Epithelial cell of proximal tubule (primary cell): ENCODE measurements at regions not wholly inside any gene's neighbourhood (a gene's known extent, or its start where the extent isn't known, plus 50 kb on each side); places are given as distances from the start of the nearest gene placed in this dataset.

ENCODE experiments used
- DNase-seq: peaks from one replicate; pipeline ENCODE4 v3.0.0-alpha.2; 2011; ENCODE audit warnings: low read depth
- H3K4me3 ChIP-seq: 2 replicates; pipeline ENCODE4 v1.5.1; 2011; ENCODE audit warnings: low read depth, mild to moderate bottlenecking, low read length
- TF ChIP-seq, protein P1 (sequence below): conservative IDR thresholded peaks from 2 replicates; pipeline ENCODE4 v1.5.1; 2012; ENCODE audit warnings: low read depth, mild to moderate bottlenecking, low read length

DNA sequence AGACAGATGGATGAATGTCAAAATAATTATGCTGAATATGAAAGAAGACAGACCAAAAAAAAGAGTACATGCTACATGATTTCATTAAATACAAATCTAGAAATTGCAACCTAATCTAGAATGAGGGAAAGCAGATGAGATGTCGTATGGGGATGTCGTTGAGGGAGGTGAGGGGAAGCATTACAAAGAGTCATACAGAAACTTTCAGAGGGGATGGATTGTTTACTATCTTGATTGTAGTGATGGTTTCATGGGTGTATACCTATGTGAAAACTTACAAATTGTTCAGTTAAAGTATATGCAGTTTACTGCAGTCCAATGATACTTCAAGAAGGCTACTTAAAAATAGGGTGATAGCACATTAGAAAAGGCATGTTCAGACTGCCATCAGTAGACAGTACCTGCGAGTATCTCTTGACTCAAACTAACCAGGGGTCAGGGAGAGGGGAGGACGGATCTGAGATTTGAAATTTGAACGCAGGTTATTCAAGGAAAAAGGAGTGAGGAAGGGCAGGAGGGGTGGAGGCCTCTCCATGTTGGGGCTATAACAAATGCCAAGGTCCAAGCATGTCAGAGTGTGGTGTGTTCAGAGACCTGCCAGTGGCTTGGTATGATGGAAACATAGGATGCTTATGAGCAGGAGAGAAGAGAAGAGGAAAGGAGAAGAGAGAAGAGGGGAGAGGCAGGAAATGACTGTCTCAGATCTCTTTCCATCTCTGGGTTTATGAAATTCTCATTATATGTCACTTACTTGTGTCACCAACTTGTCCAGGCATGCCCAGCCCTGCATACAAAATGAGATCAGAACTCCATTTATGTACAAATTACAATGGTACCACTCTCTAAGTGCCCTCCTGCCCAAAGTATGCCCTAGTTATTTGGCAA is 257.3 kb upstream of the CXCR4 start:
- TF ChIP-seq, protein P1, sequence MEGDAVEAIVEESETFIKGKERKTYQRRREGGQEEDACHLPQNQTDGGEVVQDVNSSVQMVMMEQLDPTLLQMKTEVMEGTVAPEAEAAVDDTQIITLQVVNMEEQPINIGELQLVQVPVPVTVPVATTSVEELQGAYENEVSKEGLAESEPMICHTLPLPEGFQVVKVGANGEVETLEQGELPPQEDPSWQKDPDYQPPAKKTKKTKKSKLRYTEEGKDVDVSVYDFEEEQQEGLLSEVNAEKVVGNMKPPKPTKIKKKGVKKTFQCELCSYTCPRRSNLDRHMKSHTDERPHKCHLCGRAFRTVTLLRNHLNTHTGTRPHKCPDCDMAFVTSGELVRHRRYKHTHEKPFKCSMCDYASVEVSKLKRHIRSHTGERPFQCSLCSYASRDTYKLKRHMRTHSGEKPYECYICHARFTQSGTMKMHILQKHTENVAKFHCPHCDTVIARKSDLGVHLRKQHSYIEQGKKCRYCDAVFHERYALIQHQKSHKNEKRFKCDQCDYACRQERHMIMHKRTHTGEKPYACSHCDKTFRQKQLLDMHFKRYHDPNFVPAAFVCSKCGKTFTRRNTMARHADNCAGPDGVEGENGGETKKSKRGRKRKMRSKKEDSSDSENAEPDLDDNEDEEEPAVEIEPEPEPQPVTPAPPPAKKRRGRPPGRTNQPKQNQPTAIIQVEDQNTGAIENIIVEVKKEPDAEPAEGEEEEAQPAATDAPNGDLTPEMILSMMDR: no peak
- no peak overlapping the region for H3K4me3 ChIP-seq
- DNase-seq: no peak

DNA sequence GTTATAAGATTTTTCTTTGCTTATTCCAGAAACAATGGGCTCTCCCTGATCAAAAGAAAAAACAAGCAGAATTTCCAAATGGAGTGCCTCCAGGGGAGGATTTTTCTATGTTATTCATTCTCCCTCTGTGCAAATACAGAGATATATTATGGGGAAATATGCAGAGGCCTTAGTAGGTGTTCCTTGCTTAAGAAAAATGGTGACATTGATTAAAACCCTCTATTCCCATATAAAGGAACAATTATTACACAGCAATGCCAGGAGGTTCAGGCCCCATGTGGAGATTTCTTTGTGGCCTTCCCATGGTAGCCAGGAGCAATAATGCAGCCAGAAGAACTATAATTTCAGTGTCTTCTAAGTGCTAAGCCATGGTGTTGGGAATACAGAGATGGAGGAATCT is 255.9 kb upstream of the CXCR4 start:
- TF ChIP-seq, protein P1: no peak
- no peak overlapping the region for H3K4me3 ChIP-seq
- no peak for DNase-seq

DNA sequence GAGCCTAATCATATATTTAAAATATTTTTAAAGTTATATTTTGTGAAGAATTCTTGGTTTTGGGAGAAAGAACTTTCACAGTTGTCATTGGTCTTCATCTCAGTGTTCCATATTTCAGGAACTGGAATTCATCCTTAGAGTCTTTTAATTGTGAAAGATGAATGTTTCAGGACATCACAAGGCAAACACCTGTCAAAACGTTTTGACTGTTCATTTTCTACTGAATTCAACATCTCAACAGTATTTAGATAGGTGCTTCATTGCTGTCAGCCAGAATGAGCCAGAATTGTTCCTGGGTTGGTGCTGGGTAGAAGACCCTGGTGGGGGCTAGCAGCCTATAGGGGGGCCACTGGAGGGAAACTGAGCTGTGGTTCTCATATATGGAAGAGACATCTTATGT is 255.1 kb upstream of the CXCR4 start:
- TF ChIP-seq, protein P1: no peak
- H3K4me3 ChIP-seq: no peak overlapping the region
- no peak for DNase-seq

DNA sequence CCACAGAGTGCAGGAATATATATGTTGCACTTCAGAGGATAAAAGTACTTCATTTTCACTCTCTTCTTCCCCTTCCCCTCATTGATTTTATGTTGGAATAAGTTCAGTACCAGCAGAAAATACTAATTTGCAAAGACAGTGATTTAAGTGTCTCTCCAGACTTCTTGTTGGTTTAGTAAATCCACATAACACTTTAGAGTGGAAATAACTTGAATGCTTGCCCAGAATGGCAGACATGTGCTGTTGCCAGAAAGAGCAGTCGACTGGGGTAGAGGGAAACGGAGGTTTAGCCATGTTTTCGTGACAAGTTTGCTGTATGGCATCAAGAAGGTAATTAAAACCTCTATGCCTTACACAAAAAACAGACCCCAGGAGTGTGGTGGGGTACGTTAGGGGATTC is 246.0 kb upstream of the CXCR4 start:
- DNase-seq: no peak
- TF ChIP-seq, protein P1: no peak

DNA sequence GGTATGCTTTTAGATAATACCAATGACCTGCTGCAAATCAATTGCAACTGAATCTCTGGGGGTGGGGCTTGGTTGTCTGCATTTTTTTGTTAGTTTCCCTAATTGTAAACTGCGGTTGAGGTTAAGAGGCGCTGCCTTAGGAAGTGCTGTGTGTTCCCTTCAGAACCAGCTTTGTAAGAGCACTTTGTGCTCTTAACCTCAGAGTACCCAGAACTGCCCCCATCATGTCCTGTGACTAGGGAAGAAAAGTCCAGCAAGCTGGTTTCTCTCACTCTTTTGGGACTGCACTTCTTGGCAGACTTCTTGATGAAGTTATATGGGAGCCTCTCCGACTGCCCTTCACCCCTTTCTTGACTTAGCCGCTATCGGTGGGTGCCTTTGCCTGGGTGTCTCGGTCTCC is 245.5 kb upstream of the CXCR4 start:
- no peak overlapping the region for H3K4me3 ChIP-seq
- DNase-seq: no peak
- TF ChIP-seq, protein P1: no peak

More for the DNA sequence above, 246.0 kb upstream of the CXCR4 start:
- H3K4me3 ChIP-seq: no peak overlapping the region

DNA sequence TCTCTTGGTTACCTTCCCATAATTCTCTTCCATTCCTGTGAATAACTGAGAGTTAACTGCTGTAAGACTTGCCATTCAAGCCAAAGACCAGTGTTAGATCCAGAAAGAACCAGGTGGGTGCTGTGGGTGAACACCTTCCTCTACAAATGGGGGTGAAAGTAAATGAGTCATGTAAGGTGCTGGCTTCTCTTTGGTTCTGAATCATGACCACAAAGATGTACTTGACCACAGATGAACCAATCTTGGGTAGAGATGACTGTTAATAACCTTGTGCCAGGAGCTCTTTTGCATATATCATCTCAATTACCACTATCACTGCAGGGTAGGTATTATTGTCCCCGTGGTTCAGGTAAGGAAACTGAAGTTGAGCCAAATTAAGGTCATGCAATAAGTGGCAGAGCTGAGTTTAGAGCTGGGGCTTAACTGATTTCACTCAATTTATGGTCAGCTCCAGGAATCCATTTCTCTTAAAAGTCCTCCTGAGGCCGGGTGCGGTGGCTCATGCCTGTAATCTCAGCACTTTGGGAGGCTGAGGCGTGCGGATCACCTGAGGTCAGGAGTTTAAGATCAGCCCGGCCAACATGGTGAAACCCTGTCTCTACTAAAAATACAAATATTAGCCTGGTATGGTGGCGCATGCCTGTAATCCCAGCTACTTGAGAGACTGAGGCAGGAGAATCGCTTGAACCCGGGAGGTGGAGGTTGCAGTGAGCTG is 244.9 kb upstream of the CXCR4 start:
- no peak for DNase-seq
- H3K4me3 ChIP-seq: no peak overlapping the region
- TF ChIP-seq, protein P1: no peak
